SK-N-SH (cell line): ENCODE measurements at regions not wholly inside any gene's neighbourhood (a gene's known extent, or its start where the extent isn't known, plus 50 kb on each side); places are given as distances from the start of the nearest gene placed in this dataset.

Source experiments
- CTCF ChIA-PET: fragments of 300-600, 350-600 bp; formaldehyde crosslinking; extraction: SDS; loops from one replicate; lab custom pipeline; 2021; lab: Yijun Ruan, JAX
- POLR2A ChIA-PET: fragments of 350-600 bp; sonication (Branson Sonifier 250); formaldehyde crosslinking; extraction: SDS; loops from one replicate; lab custom pipeline; 2020; ENCODE audit warnings: antibody characterized with exemption, inconsistent platforms; lab: Yijun Ruan, JAX
- DNase-seq: peaks from one replicate; pipeline ENCODE4 v3.0.0; 2012
- H2AFZ ChIP-seq: fragments of 200-600 bp; sonication (generic); 2 replicates; pipeline ENCODE4 v1.8.1; 2016; ENCODE audit warnings: antibody characterized with exemption, mild to moderate bottlenecking, low read depth
- H3F3A ChIP-seq: fragments of 200-600 bp; sonication (generic); replicated peaks from 2 replicates; pipeline ENCODE3; 2016; ENCODE audit warnings: antibody characterized with exemption, mild to moderate bottlenecking; ENCODE audit not compliant: insufficient read depth
- H3K27ac ChIP-seq, 2 experiments: fragments of 200-500 bp in 1 of 2; fragments of 200-600 bp in 1 of 2; sonication (Bioruptor generic) in 1 of 2; sonication (generic), shearing (Covaris generic) in 1 of 2; 2 replicates each; pipeline versions ENCODE4 v1.5.1 to v1.6.1; 2014 to 2016; ENCODE audit warnings: low read depth in 2 of 2, inconsistent platforms in 1 of 2, low read length in 1 of 2, mild to moderate bottlenecking in 1 of 2, mixed read lengths in 1 of 2
- H3K27me3 ChIP-seq: fragments of 200-600 bp; sonication (generic), shearing (Covaris generic); 2 replicates; pipeline ENCODE4 v1.6.1; 2016; ENCODE audit warnings: mixed run types; ENCODE audit not compliant: insufficient read depth
- H3K36me3 ChIP-seq, 2 experiments: fragments of 200-500 bp in 1 of 2; fragments of 200-600 bp in 1 of 2; sonication (Bioruptor generic) in 1 of 2; sonication (generic) in 1 of 2; replicated peaks in 1 of 2; 2 replicates each; pipeline versions ENCODE3 to v1.5.1; 2014 to 2016; ENCODE audit warnings: low read length in 1 of 2, mild to moderate bottlenecking in 1 of 2; ENCODE audit not compliant: insufficient read depth in 2 of 2, control insufficient read depth in 1 of 2
- H3K4me1 ChIP-seq, 2 experiments: fragments of 200-500 bp in 1 of 2; fragments of 200-600 bp in 1 of 2; sonication (Bioruptor generic) in 1 of 2; sonication (generic), shearing (Covaris generic) in 1 of 2; 2 replicates each; pipeline versions ENCODE4 v1.5.1 to v1.6.1; 2014 to 2016; ENCODE audit warnings: low read depth in 1 of 2, low read length in 1 of 2, mixed run types in 1 of 2; ENCODE audit not compliant: insufficient read depth in 2 of 2, control insufficient read depth in 1 of 2
- H3K4me2 ChIP-seq: fragments of 200-600 bp; sonication (generic), shearing (Covaris generic); 2 replicates; pipeline ENCODE4 v1.6.1; 2017; ENCODE audit warnings: mixed run types
- H3K4me3 ChIP-seq, 2 experiments: fragments of 200-500 bp in 1 of 2; fragments of 200-600 bp in 1 of 2; sonication (Bioruptor generic) in 1 of 2; sonication (generic), shearing (Covaris generic) in 1 of 2; 2 replicates each; pipeline versions ENCODE4 v1.5.1 to v1.8.1; 2014 to 2016; ENCODE audit warnings: low read depth in 2 of 2, inconsistent platforms in 1 of 2, low read length in 1 of 2, mild to moderate bottlenecking in 1 of 2, mixed read lengths in 1 of 2, moderate library complexity in 1 of 2
- H3K79me2 ChIP-seq: fragments of 200-600 bp; sonication (generic); 2 replicates; pipeline ENCODE4 v1.8.1; 2017; ENCODE audit warnings: mild to moderate bottlenecking; ENCODE audit not compliant: insufficient read depth
- H3K9ac ChIP-seq: fragments of 200-600 bp; sonication (generic); 2 replicates; pipeline ENCODE4 v1.6.1; 2017; ENCODE audit warnings: mixed run types
- H3K9me2 ChIP-seq: fragments of 200-600 bp; sonication (generic); 2 replicates; pipeline ENCODE4 v1.6.1; 2017; ENCODE audit warnings: mixed run types
- H3K9me3 ChIP-seq: fragments of 200-600 bp; sonication (generic); 2 replicates; pipeline ENCODE4 v1.6.1; 2017; ENCODE audit warnings: mixed run types, mild to moderate bottlenecking, moderate library complexity
- H4K20me1 ChIP-seq: fragments of 200-600 bp; sonication (generic); 2 replicates; pipeline ENCODE4 v1.6.1; 2017; ENCODE audit warnings: mild to moderate bottlenecking, mixed run types; ENCODE audit not compliant: insufficient read depth
- CHD2 ChIP-seq: fragments of 150-350 bp; IDR thresholded peaks from 2 replicates; pipeline ENCODE4 v1.6.1; 2018; ENCODE audit warnings: low read length; ENCODE audit not compliant: partially characterized antibody
- CTCF ChIP-seq: fragments of 200-600 bp; sonication (generic); IDR thresholded peaks from 2 replicates; pipeline ENCODE4 v1.6.1; 2017; ENCODE audit warnings: antibody characterized with exemption, mild to moderate bottlenecking, moderate library complexity
- ELF1 ChIP-seq: IDR thresholded peaks from 2 replicates; pipeline ENCODE4 v1.4.0; 2012
- EP300 ChIP-seq, 2 experiments: IDR thresholded peaks; 2 replicates each; pipeline versions ENCODE4 v1.4.0 to v1.6.1; 2012; ENCODE audit warnings: borderline replicate concordance in 1 of 2, low read depth in 1 of 2, low read length in 1 of 2
- FOXJ3 ChIP-seq: sonication (generic); formaldehyde crosslinking; IDR thresholded peaks from 2 replicates; pipeline ENCODE4 v1.5.1; 2020; ENCODE audit warnings: mild to moderate bottlenecking, missing genetic modification reagents
- FOXM1 ChIP-seq: IDR thresholded peaks from 2 replicates; pipeline ENCODE4 v1.4.0; 2012; ENCODE audit warnings: low read depth, mild to moderate bottlenecking
- GATA2 ChIP-seq: sonication (generic); formaldehyde crosslinking; IDR thresholded peaks from 2 replicates; pipeline ENCODE4 v1.5.0; 2020; ENCODE audit warnings: mild to moderate bottlenecking, missing genetic modification reagents
- MEF2A ChIP-seq: IDR thresholded peaks from 2 replicates; pipeline ENCODE4 v1.4.0; 2012; ENCODE audit warnings: low read depth, borderline replicate concordance
- NFIC ChIP-seq: IDR thresholded peaks from 2 replicates; pipeline ENCODE4 v1.4.0; 2012; ENCODE audit warnings: borderline replicate concordance
- NRF1 ChIP-seq: IDR thresholded peaks from 2 replicates; pipeline ENCODE4 v1.6.1; 2012; ENCODE audit warnings: low read depth, mild to moderate bottlenecking, low read length
- POLR2AphosphoS5 ChIP-seq: IDR thresholded peaks from 2 replicates; pipeline ENCODE4 v1.6.1; 2012; ENCODE audit warnings: low read depth, low read length
- RCOR1 ChIP-seq: fragments of 150-350 bp; IDR thresholded peaks from 2 replicates; pipeline ENCODE4 v1.6.1; 2017; ENCODE audit warnings: antibody characterized with exemption, low read length
- RFX5 ChIP-seq: IDR thresholded peaks from 2 replicates; pipeline ENCODE4 v1.6.1; 2012; ENCODE audit warnings: mild to moderate bottlenecking, improper control_type of control experiment, low read length
- TAF1 ChIP-seq: IDR thresholded peaks from 2 replicates; pipeline ENCODE4 v1.6.1; 2012; ENCODE audit warnings: low read depth, mild to moderate bottlenecking, low read length, moderate library complexity, borderline replicate concordance
- TCF12 ChIP-seq: IDR thresholded peaks from 2 replicates; pipeline ENCODE4 v1.4.0; 2012
- TEAD4 ChIP-seq: IDR thresholded peaks from 2 replicates; pipeline ENCODE4 v1.4.0; 2012; ENCODE audit warnings: mild to moderate bottlenecking, borderline replicate concordance; ENCODE audit not compliant: insufficient read depth
- WGBS: methylation state at CpG from one replicate; pipeline ENCODE4 v1.1.6; 2017; ENCODE audit warnings: low lambda C conversion rate; 5-methylcytosine and 5-hydroxymethylcytosine counted together
- TF ChIP-seq, protein P1 (sequence below): IDR thresholded peaks from 2 replicates; pipeline ENCODE4 v1.4.0; 2012; ENCODE audit warnings: low read depth, borderline replicate concordance
- TF ChIP-seq, protein P2 (sequence below): IDR thresholded peaks from 2 replicates; pipeline ENCODE4 v1.4.0; 2012; ENCODE audit warnings: low read depth, borderline replicate concordance
- TF ChIP-seq, protein P3 (sequence below): IDR thresholded peaks from 2 replicates; pipeline ENCODE4 v1.4.0; 2012; ENCODE audit warnings: low read depth

GRCh38 chr13:103607995-103608394, 541.8 kb upstream of the SLC10A2 start:
- DNase-seq: no peak
- no peak overlapping the region for H3K4me2 ChIP-seq
- no peak overlapping the region for H3K27ac ChIP-seq
- TF ChIP-seq, protein P1, sequence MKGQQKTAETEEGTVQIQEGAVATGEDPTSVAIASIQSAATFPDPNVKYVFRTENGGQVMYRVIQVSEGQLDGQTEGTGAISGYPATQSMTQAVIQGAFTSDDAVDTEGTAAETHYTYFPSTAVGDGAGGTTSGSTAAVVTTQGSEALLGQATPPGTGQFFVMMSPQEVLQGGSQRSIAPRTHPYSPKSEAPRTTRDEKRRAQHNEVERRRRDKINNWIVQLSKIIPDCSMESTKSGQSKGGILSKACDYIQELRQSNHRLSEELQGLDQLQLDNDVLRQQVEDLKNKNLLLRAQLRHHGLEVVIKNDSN: no peak
- TF ChIP-seq FOXJ3 (CRISPR knock-in tag): no peak
- no peak for TF ChIP-seq RFX5
- TF ChIP-seq NFIC: no peak
- TF ChIP-seq, protein P2, sequence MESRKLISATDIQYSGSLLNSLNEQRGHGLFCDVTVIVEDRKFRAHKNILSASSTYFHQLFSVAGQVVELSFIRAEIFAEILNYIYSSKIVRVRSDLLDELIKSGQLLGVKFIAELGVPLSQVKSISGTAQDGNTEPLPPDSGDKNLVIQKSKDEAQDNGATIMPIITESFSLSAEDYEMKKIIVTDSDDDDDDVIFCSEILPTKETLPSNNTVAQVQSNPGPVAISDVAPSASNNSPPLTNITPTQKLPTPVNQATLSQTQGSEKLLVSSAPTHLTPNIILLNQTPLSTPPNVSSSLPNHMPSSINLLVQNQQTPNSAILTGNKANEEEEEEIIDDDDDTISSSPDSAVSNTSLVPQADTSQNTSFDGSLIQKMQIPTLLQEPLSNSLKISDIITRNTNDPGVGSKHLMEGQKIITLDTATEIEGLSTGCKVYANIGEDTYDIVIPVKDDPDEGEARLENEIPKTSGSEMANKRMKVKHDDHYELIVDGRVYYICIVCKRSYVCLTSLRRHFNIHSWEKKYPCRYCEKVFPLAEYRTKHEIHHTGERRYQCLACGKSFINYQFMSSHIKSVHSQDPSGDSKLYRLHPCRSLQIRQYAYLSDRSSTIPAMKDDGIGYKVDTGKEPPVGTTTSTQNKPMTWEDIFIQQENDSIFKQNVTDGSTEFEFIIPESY: no peak
- TF ChIP-seq FOXM1: no peak
- no peak for TF ChIP-seq RCOR1
- no peak for TF ChIP-seq EP300 (IDR thresholded peaks at IDR 0.05; ENCODE audit: borderline replicate concordance in 1 of 2, low read depth in 1 of 2, low read length in 1 of 2)
- TF ChIP-seq GATA2: no peak
- no peak for TF ChIP-seq MEF2A
- no peak for TF ChIP-seq CHD2
- TF ChIP-seq, protein P3, sequence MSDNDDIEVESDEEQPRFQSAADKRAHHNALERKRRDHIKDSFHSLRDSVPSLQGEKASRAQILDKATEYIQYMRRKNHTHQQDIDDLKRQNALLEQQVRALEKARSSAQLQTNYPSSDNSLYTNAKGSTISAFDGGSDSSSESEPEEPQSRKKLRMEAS: no peak
- TF ChIP-seq NRF1: no peak
- no peak for TF ChIP-seq POLR2AphosphoS5
- TF ChIP-seq TCF12: no peak
- TF ChIP-seq TAF1: no peak
- TF ChIP-seq ELF1: no peak
- no peak for TF ChIP-seq TEAD4
- no peak for TF ChIP-seq CTCF
- no peak overlapping the region for H3K4me3 ChIP-seq
- no peaks in the 10 kb centered on the region for H3K9me2 ChIP-seq
- no peaks in the 10 kb centered on the region for H3K27me3 ChIP-seq
- H3F3A ChIP-seq: no peaks in the 10 kb centered on the region
- H3K79me2 ChIP-seq: no peaks in the 10 kb centered on the region
- no peak overlapping the region for H2AFZ ChIP-seq
- POLR2A ChIA-PET: no interaction called here
- H4K20me1 ChIP-seq: no peaks in the 10 kb centered on the region
- no peaks in the 10 kb centered on the region for H3K4me1 ChIP-seq
- H3K36me3 ChIP-seq: no peaks in the 10 kb centered on the region
- 10% methylated on average over 1 of the region's 1 CpG for WGBS
- no peaks in the 10 kb centered on the region for H3K9me3 ChIP-seq
- CTCF ChIA-PET: no interaction called here
- no peak overlapping the region for H3K9ac ChIP-seq
